AG10803 (cell line): ENCODE measurements at regions not wholly inside any gene's neighbourhood (a gene's known extent, or its start where the extent isn't known, plus 50 kb on each side); places are given as distances from the start of the nearest gene placed in this dataset.

ENCODE experiments used
- DNase-seq: peaks from one replicate; pipeline ENCODE4 v3.0.0; 2010; ENCODE audit warnings: low read depth
- H3K4me3 ChIP-seq: 2 replicates; pipeline ENCODE4 v1.5.1; 2011; ENCODE audit warnings: mild to moderate bottlenecking, low read length, control low read depth
- TF ChIP-seq, protein P1 (sequence below): conservative IDR thresholded peaks from 2 replicates; pipeline ENCODE4 v1.5.1; 2011; ENCODE audit warnings: mild to moderate bottlenecking, low read length, control low read depth, inconsistent platforms

DNA sequence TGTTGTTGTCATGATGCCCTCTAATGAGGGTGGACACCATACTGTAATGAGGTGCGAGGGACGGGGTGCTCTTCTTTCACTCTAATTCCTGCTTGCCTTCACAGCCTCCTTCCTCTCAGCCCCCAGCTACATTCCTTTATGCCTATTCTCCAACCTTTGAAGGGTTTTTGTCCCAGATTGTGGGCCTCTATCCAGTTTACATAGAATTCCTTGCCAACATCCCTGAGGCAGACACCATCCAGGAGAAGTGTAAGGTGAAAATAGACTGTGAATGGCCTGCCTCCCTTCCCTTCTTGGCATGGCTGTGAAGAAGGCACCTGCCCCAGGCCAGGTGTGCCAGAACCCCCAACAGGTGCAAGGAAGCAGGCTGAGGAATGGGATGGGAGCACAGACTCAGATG lies 122.3 kb downstream of the CHST1 start:
- TF ChIP-seq, protein P1, sequence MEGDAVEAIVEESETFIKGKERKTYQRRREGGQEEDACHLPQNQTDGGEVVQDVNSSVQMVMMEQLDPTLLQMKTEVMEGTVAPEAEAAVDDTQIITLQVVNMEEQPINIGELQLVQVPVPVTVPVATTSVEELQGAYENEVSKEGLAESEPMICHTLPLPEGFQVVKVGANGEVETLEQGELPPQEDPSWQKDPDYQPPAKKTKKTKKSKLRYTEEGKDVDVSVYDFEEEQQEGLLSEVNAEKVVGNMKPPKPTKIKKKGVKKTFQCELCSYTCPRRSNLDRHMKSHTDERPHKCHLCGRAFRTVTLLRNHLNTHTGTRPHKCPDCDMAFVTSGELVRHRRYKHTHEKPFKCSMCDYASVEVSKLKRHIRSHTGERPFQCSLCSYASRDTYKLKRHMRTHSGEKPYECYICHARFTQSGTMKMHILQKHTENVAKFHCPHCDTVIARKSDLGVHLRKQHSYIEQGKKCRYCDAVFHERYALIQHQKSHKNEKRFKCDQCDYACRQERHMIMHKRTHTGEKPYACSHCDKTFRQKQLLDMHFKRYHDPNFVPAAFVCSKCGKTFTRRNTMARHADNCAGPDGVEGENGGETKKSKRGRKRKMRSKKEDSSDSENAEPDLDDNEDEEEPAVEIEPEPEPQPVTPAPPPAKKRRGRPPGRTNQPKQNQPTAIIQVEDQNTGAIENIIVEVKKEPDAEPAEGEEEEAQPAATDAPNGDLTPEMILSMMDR: no peak
- DNase-seq: no peak
- H3K4me3 ChIP-seq: no peak overlapping the region

DNA sequence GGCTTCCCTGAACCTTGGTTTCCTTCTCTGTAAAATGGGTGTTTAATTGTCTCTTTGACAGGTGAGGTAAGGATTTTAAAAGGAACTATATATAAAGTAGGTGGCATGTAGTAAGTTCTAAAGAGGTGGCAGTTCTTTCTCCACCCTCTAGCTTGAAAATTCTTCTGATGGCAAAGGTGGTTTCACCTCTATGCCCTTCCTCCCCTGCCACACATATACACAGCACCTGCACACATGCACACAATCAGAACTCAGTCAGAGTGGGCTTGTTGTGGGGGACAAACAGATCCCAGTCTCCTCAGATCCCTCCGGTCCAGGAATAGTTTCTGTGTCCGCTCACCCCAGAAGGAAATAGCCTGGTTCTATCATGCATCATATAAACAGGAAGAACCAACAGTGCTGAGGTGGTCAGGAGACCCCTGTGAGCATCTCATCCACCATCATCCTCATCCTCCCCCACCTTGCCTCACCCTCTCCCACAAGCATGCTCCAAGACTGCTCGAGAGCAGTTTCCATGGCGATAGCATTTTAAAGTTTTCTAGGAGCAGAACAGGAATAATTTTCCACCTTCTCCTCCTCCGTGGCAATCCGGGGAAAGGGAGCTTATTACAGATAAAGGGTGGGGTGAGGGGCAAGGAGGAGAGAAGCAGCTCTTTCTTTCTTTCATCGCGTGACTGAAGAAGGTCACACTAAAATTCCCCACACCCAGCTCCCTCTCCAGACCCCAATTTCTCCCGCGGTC lies 123.6 kb downstream of the CHST1 start:
- DNase-seq: no peak
- TF ChIP-seq, protein P1: no peak
- H3K4me3 ChIP-seq: no peak overlapping the region

DNA sequence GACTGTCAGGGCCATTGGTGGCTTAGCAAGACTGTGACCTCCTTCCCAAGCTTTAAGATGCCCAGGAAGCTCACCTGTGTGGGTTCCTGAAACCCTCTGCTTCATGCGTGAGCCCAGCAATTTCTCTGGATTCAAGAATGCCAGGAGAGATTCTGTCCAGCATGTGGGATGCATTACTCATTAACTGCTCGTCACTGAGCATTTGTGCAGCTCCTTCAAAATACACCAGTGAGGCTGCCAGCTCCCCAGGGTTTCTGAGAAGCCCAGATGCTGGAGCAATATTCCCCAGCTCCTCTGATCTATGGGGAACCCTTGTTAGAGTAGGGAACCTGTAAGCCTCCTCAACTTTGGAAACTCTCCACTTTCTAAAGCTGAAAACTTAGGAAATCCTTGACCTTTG lies 126.5 kb downstream of the CHST1 start:
- DNase-seq: no peak
- no peak overlapping the region for H3K4me3 ChIP-seq
- TF ChIP-seq, protein P1: no peak

DNA sequence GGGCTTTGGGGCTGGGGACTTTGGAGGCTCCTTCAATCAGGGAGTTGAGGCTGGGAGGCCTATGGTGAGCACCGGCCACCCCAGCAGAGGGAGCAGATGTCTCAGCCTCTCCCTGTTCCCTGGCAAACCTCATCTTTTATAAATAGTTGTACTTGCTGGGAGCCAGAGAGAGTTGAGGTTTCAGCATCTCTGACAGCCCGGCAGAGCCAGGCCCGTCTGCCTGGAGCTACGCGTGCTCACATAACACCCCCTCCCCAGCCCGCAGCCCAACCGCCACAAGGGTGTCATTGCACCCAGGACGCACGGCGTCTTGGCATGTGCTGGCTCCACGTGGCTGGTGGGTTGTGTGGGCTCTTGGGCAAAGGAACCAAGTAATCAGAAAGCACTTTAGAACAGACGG lies 127.1 kb downstream of the CHST1 start:
- TF ChIP-seq, protein P1: no peak
- no peak for DNase-seq

DNA sequence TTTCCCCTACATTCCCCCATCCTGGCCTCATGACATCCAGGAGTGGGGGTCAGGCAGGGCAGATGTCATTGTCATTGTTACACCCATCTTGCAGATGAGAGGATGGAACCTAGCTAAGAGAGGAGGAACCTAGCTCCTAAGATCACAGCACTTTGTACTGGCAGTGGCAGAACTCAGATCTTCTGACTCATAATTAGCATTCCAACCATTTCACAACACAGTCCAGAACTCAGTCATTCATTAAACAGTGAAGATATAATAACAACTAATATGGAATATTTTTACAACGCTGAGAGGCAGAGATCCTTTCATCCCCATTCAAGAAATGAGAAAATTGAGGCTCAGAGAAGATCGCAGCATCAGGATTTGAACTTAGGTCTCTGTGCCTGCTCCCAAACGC lies 127.8 kb downstream of the CHST1 start:
- DNase-seq: peak; percentile 16
- TF ChIP-seq, protein P1: no peak
- H3K4me3 ChIP-seq: no peak overlapping the region

More for the DNA sequence above, 127.1 kb downstream of the CHST1 start:
- H3K4me3 ChIP-seq: no peak overlapping the region

DNA sequence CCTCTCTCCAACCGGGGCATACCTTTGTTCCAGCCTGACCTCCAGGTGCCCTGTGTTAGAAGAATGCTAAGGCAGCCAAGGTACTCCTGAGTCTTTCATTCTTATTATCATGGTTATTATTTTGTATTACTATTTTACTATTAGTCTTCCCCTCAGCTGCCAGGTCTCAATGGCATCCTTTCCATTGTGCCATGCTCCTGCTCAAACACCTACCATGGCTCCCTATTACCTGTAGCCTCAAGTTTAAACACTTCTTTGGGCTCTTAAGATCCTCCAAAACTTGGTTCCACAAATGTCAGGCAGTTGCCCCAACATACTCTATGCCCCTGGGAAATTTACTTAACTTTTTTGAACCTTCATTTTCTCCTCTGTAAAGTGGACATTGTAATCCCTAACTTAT lies 130.4 kb downstream of the CHST1 start:
- no peak overlapping the region for H3K4me3 ChIP-seq
- no peak for DNase-seq
- TF ChIP-seq, protein P1: no peak

DNA sequence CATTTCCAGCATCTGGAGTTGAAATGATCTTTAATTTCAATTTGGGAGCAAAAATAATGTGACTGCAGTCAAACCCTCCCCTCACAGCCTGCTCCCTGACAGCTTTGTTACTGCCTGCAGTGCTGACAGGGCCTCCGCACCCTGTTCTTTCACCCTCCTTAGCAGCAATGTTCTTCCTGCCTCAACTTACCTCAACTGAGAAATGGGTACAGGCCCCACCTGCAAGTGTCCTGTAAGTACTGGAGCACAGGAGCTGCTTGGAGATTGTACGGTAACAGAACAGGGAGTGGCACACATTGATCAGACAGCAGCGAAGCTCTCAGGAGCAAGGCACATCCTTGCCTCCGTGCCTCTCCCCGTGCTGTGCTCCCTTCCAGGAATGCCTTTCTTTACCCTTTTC lies 131.3 kb downstream of the CHST1 start:
- H3K4me3 ChIP-seq: no peak overlapping the region
- DNase-seq: no peak
- TF ChIP-seq, protein P1: no peak
